HG03378 (cell line): ENCODE measurements at regions not wholly inside any gene's neighbourhood (a gene's known extent, or its start where the extent isn't known, plus 50 kb on each side); places are given as distances from the start of the nearest gene placed in this dataset.

Experiments used
- ATAC-seq: cut with Tn5 transposase; IDR thresholded peaks from one replicate; pipeline ENCODE4 v1.9.1; 2021; ENCODE audit warnings: mild to moderate bottlenecking, moderate library complexity; ENCODE audit not compliant: unreplicated experiment

DNA sequence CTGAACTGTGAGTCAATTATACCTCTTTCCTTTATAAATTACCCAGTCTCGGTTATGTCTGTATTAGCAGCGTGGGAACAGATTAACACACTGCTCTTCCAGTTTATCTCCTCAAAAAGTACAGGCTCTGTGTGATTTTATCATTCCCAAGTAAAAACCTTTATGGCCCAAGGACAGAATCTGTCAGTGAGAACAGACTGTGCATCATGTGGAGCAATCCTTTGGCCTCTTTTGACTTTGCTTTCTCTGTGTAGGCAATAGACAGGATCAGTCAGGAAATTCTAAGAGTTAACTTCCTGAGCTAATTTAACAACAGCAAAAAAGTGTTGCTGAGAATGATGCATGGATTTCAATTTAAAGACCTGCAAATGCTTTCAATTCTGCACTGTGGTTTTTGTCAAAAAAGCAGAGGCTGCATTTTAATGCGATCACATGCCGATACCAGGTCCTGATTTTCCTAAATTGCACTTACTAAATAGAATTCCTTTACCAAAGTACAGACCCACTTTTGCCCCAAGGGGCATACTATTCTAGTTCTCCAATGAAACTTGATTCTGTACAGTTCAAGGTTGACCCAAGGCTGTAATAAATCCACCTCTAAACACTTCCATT, 246.7 kb upstream of the MARCKS start:
- no peak for ATAC-seq

DNA sequence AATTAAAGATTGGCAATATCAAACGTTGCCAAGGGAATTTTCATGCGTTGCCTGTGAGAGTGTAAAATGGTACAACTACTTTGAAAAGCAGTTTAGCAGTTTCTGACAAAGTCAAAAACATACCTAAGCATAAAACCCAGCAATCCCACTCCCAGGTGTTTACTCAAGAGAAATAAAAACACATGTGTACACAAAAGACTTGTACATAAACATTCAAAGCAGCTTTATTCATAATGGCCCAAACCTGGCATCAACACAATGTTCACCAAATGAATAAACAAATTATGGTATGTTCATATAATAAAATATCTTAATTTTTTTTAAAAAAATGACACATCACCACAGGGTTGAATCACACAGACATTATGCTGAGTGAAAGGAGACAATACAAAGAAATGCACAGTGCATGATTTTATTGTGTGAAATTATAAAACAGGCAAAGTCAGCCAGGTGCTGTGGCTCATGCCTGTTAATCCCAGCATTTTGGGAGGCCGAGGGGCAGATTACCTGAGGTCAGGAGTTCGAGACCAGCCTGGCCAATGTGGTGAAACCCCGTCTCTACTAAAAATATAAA, 240.4 kb upstream of the MARCKS start:
- no peak for ATAC-seq

DNA sequence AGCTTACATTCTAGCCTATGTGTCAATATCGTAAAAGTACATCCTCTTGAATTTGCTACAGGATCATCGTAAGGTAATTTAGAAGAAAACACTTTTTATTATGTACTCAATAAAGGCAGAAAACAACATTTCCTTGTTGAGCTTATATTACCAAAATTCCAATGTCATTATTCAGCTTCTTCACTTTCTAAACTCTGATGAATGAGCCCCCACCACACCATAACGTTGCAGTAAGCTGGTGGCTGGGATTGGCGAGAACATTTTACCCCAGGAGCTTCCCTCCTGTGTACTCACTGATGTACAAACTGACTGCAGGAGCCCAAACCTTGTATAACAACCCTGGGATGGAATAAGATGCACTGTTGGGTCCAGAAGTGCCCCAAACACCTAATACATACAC, 238.1 kb upstream of the MARCKS start:
- no peak for ATAC-seq

DNA sequence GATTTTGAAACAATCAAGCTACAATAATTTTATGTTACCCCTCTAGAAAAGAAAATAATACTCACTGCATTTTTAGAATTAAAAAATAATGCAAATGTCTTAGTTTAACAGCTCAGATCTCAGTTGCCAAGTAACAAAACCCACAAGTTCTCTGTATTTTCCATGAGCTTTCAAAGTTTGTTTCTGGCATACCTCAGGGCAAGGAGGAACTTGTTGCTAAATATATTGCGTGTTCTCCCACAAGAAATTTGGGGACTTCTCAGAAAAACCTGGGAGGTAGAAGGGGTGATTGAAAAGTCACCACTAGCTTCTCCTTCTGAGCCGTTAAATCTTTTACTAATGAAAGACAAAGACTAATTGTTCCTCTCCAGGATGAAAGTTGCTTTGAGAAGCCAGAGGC, 236.8 kb upstream of the MARCKS start:
- ATAC-seq, result no peak

DNA sequence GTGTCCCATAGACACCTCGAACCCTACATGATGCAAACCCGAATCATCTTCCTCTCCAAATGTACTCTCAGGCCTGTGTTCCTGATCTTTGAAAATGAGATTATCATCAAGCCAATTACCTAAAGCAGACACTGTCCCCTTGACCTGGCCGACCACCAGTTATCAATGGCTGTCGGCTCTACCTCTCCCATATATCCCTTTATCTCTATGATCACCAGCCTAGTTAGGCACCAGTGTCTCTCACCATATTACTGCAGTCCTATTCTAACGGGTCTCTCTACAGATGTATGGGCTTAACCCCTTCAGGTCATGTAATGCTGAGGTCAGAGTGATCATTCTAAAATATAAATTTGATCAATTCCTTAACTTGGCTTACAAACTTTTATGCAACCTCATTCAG, 234.9 kb upstream of the MARCKS start:
- no peak for ATAC-seq

DNA sequence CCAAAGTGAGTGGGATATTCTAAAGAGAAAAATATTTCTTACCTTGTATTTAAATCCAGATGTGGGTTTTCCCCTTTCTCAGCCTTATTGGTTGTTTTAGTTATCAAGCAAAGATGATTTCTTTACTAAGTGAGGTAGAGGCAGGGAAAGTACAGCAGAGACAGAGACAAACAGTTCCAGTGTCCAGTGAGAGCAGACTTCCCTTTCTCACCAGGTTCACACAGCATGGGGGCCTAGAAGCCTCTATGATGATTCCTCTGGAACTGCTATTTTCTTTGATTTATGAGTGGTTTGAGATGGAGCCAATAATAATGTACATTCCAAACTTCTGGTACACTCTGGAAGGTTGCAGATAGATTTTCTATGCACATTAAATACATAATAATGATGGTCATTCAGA, 234.0 kb upstream of the MARCKS start:
- ATAC-seq, result no peak

DNA sequence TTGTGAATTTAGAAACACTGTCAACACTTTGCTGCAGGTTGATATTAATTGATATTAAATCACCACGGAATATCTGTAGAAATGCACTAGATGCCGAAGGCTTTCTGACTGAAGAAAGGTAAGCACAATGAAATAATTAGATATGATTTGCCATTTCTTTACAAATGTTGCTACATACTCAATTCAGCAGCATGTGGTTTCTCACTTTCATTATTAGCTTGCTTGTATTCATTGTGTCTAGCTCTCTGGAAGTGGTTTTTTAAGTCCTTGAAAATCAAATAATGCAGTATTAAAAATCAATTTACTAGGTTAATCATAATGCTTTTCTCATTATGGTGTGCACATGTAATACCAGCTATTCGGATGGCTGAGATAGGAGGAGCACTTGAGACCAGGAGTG, 231.3 kb upstream of the MARCKS start:
- ATAC-seq, result peak; percentile 40

DNA sequence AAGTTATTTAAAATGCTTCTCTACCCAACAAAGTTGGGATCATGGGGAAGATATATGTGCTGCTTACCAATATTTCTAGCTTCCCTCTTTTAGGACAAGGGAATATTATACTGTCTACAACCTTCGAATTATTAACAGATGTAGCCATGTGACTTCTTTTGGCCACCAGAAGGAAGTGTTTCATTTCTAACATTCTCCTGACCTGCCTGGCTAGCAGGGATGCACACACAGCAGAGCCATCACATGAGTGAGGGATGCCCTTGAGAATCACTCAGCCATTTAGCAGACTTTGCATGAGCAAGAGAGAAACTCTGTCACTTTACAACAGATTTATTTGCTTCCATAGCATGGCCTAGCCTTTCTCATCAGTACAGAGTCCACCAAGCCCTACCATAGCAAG, 230.7 kb upstream of the MARCKS start:
- ATAC-seq, result peak; percentile 36

DNA sequence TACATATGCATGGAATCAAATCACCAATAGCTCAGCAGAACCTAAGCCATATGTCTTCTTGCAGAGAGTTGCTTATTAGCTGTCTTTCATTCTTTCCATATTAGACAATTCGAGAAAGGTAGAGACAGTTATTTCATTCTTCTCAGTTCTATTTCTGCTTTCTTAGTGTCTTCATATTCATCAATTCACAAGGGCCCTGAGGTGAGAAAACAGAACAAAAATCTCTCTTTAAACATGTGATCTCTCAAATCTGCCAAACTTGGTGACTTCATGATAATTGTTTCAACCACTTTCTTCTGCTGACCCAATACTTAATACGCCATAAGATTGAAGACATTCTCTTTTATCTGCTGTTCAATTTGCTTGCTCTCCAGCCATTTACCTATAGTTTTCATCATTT, 229.7 kb upstream of the MARCKS start:
- ATAC-seq, result peak; percentile 27

DNA sequence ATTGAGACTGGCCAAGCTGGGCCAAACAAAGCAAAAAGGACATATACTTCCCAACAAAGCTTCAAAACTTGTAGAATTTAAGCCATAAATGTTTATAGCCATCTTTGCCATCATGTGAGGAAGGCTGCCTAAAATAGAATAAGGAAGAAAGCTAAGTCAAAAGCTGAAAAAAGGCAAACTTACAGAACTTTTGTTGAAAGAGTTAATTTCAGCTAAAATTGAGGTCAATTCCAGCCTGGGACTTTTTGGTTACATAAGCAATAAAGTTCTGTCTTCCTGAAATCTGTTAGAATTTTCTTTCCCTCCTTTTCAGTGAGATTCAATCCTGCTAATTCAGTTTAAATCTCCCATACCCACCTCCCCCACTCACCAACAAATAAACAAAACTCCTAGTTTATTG, 227.9 kb upstream of the MARCKS start:
- ATAC-seq, result no peak

DNA sequence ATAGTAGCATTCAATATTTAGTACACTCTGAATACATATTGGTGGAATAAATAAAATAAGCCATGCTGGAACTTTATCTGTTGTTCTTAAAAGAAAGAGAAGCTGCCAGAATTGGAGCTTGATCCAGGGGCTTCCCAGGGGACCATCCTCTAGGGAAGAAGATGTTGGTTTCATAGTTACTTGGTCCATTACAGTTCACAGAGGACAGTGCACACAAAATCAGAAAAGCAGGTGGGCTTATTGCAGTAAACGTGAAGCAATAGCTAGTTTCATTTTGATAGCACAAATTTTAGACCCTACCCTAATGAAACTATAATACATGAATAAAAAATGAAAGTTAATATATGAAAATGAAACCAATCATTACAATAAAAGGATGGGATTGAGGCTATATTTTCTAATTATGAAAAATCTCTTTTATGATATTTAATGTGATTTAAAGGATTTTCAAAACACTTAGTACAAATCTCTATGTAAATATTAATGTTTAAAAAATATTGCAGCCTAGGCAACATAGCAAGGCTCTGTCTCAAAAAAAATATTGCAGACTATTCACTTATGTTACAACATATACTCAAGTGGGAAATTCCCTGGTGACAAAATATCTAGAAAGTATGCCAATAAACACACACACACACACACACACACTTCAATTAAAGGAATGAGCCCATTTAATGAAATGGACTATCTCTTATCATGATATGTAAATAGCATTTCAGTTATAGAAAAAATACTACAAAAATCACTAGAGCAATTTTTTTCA, 227.0 kb upstream of the MARCKS start:
- no peak for ATAC-seq

DNA sequence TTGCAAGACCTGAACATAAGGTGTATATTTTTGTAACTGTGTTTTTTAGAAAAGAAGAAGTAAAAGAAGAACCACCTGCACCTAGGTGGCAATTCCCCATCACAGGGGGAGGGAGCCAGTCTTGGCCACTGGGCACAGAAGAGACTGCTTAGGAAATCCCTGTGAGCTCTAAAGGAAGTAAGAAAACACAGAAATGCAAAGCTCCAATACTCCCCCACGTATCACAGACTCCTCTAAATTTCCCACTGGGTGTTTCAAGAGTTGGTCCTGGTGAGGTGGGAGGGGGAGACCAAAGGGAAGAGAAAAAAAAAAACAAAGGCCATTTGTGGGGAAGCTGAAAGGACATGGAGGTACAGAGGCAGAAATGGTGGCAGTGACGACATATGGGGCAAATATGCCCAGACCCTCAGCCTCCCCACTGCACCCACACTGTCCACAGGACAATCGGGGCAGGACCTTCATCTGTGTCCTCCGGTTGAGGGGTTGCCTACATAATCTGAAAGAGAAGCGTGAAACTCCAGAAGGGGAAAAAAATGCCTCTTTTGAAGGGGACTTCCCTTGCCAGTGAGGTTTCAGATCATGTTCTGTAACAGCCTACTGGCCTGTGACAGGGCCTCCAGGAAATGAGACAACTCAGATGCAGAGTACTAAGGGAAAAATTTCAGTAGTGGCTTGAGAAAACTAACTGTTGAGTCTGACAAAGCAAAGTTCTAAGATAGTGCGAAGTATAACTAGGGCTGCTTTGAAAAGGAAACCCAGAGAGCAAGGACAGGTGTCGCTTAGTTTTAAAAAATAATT, 226.2 kb upstream of the MARCKS start:
- peak; percentile 54 for ATAC-seq

DNA sequence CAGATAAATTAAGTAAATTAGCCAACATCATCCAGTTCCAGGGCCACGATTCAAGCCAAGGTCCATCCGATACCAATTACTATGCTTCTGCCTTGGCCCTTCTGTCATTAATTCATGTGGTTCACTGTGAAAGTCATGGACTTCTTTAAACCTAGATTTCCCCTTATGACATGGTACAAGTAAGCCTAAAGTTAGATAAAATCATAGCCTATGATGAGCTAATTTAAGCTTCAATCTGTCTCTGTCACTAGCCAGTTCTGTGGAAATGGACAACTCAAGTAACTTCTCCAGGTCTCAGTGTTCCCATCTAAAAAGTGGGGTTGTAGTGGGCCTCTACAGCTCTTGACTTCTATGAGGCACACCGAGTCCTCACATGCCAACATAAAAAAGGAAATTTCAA, 225.5 kb upstream of the MARCKS start:
- no peak for ATAC-seq

DNA sequence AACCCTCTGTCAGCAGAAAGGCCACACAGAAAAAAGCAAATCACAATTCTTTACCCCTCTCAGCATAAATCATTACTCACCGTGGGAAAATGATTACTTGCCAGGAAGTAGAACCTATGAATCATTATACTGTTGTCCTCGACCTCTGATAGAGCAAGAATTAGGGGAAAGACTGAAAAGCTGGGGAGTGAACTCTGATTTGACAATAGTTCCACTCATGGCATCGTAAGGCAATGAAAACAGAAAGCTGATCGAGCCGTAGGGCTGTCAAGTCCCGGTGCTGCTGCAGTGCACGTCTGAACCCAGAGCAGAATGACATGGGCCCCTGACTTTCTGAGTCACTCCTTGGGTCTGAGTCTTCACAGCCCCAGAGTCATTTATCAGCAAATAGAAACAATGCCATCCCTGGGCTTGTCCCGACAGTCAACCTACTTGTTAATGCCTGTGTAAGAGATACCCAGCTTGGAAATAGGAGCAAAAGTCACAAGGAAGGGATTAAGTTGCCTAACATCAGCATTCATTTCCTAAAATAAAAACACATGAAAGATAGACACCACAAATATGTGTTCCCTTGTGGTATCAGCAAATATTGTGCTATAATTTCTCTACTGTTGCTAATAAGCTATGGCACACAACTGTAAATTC, 224.8 kb upstream of the MARCKS start:
- peak; percentile 40 for ATAC-seq

DNA sequence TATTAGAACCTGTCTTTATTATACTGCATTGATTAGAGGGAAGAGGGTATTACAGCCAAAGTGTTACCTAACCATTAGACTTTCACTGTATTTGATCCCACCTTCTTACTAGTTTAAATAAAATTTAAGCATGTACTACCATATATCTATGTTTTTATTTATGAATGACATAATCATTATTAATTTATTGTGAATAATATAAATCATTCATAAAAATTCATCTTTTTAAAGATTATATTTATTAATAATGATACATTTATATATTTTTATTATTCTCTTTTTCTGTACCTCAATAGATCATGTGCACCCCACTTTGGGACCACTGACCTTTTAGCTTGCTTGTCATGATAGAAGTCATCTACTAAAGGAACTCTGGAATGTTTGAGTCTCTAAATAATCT, 223.5 kb upstream of the MARCKS start:
- no peak for ATAC-seq

DNA sequence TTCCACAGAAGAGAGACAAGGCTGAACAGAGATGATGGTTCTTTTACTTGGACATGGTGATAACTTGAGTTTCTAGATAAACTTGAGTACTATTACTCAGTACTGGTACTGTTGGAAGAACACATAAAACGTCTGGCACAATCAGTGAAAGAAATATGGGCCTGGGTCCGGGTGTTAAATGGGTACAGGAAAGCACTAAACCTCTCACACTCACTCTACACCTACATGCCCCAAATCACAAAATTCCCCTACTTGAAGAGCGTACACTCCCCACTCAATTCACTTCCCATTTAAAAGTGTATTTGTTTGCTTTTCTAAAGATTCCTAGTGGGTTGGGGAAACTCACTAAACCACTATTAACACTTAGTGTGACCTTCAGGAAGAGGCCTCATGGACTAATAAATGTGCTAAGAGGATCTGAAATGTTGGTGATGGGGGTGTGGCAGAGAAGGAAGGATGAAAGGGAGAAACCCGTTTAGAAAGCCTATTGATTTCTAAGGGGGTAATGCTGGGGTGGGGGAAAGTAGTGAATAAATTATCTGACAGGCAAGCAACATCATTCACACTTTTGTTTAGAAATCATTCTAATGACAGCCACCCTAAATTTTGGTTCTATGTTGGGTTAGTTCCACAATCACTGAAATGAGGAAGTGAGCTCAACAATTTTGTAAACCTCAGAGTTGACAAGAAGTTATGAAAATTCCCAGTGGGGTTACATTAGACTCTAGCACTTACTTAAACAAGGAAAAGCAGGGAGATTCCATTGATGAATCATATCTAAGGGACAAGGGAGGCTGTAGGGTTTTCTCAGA, 222.6 kb upstream of the MARCKS start:
- ATAC-seq, result peak; percentile 30

DNA sequence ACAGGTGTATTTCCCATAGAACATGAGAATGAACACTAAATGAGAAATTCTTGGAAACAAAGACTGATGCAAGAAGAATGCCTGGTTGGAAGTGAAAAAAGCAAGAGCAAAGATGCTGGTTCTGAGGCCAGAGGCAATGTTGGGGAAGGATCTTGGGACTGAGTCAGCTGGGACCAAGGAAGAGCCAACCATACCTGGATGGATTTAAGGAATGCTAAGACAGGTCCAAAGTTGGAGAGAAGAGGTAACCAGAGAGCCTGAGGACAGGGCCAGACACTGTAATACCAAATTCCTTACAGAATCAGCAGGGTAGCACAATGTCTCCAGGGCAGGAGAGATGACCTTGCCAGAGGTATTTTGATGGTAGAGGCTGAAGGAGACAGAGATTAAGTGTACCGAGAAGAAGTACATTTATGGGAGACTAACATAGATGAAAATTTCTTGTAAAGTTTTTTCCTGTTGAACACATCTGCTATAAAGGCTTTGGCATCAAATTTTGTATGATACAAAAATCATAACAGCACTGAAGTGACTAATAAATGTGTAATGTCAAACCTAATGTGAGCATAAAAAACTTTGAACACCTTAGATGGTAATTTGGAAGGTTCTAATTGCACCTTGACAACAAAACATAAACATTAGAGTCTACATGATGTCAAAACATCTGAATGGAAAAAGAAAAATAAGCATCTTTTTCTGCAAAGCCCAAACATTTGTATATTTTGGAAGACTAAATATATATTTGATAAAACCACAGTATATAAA, 221.7 kb upstream of the MARCKS start:
- ATAC-seq, result no peak

DNA sequence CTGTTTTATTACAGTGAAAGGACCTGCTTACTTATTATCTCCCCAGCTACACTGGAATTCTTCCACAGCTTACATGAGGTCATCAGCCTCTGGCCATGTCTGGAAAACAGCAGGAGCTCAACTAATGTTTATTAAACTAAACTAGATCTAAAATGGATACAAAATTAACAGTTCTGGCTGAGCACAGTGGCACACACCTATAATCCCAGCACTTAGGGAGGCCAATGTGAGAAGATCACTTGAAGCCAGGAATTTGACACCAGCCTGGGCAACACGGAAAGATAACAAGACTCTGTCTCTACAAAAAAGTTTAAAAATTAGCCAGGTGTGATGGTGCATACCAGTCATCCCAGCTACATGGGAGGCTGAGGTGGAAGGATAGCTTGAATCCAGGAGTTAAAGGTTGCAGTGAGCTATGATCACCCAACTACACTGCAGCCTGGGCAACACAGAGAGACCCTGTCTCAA, 220.8 kb upstream of the MARCKS start:
- ATAC-seq, result no peak

DNA sequence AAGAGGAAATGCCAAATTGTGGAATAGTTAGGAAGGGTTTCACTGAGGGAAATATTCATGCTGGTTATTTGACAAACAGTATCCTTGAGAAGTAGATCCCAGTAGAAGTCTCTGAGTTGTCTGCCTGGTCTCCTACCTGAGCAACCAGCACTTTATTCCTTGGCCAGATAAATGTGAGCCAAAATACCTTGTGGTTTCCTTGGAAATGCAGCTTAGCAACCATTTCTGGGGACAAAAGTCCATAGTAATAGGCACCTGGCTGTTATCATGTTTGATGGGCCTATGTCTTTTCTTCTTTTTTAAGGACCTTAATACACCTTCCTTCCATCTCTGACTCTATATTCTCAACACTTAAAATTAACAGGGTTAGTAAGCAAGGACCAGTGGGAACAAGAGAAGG, 217.1 kb upstream of the MARCKS start:
- no peak for ATAC-seq
